ENCODE measurements at regions not wholly inside any gene's neighbourhood (a gene's known extent, or its start where the extent isn't known, plus 50 kb on each side); places are given as distances from the start of the nearest gene placed in this dataset.

DNA sequence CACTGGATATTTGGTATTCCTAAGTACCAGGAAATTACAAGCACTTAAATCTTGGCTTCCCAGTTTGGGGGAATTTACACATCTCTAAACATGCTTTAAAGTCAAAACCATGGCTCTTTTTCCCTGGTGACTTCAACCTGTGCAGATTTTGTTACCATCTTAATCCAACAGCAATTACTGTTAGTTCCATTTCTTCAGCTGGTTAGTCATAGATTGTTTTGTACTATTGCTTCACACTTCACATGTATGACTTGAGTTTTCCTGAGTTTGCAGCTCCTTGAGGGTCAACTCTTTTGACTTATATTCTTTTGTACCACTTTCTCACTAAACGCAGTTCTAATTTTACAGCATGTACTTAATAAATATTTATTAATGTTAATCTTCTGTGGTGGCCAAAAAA lies 203.4 kb upstream of the RND3 start:
- TF ChIP-seq, protein P1, sequence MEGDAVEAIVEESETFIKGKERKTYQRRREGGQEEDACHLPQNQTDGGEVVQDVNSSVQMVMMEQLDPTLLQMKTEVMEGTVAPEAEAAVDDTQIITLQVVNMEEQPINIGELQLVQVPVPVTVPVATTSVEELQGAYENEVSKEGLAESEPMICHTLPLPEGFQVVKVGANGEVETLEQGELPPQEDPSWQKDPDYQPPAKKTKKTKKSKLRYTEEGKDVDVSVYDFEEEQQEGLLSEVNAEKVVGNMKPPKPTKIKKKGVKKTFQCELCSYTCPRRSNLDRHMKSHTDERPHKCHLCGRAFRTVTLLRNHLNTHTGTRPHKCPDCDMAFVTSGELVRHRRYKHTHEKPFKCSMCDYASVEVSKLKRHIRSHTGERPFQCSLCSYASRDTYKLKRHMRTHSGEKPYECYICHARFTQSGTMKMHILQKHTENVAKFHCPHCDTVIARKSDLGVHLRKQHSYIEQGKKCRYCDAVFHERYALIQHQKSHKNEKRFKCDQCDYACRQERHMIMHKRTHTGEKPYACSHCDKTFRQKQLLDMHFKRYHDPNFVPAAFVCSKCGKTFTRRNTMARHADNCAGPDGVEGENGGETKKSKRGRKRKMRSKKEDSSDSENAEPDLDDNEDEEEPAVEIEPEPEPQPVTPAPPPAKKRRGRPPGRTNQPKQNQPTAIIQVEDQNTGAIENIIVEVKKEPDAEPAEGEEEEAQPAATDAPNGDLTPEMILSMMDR (IDR thresholded peaks at IDR 0.05) = no peak
- TF ChIP-seq POLR2AphosphoS5 (IDR thresholded peaks at IDR 0.05; ENCODE audit: low read depth, low read length) = no peak
- TF ChIP-seq SIN3A (IDR thresholded peaks at IDR 0.05; ENCODE audit: borderline replicate concordance, insufficient read depth, low read depth, low read length) = no peak
